DOHH2 (cell line): ENCODE measurements at regions not wholly inside any gene's neighbourhood (a gene's known extent, or its start where the extent isn't known, plus 50 kb on each side); places are given as distances from the start of the nearest gene placed in this dataset.

ENCODE experiments used
- H3F3A ChIP-seq: fragments of 200-600 bp; sonication (generic), shearing (Covaris generic); 2 replicates; pipeline ENCODE4 v1.6.0; 2016; ENCODE audit warnings: antibody characterized with exemption, mild to moderate bottlenecking; ENCODE audit not compliant: control insufficient read depth, insufficient read depth
- H3K27ac ChIP-seq: fragments of 200-600 bp; sonication (generic); 2 replicates; pipeline ENCODE4 v1.5.1; 2014; ENCODE audit warnings: low read depth, mild to moderate bottlenecking, low read length, moderate library complexity
- H3K27me3 ChIP-seq: fragments of 200-600 bp; sonication (generic); 2 replicates; pipeline ENCODE4 v1.6.1; 2014; ENCODE audit warnings: mild to moderate bottlenecking, low read length, mixed read lengths; ENCODE audit not compliant: control insufficient read depth
- H3K36me3 ChIP-seq: fragments of 200-600 bp; sonication (generic); 2 replicates; pipeline ENCODE4 v1.6.1; 2014; ENCODE audit warnings: mild to moderate bottlenecking, low read length, moderate library complexity, mixed read lengths; ENCODE audit not compliant: control insufficient read depth
- H3K4me1 ChIP-seq: fragments of 200-600 bp; sonication (generic); 2 replicates; pipeline ENCODE4 v1.6.1; 2014; ENCODE audit warnings: mild to moderate bottlenecking, low read length, mixed read lengths; ENCODE audit not compliant: control insufficient read depth
- H3K4me2 ChIP-seq: fragments of 200-600 bp; sonication (generic); 2 replicates; pipeline ENCODE4 v1.6.0; 2014; ENCODE audit warnings: mild to moderate bottlenecking, low read length, moderate library complexity
- H3K4me3 ChIP-seq: fragments of 200-600 bp; sonication (generic); 2 replicates; pipeline ENCODE4 v1.5.1; 2014; ENCODE audit warnings: mild to moderate bottlenecking, low read length, mixed read lengths
- H3K79me2 ChIP-seq: fragments of 200-600 bp; sonication (generic); 2 replicates; pipeline ENCODE4 v1.6.1; 2014; ENCODE audit warnings: mild to moderate bottlenecking, low read length, mixed read lengths; ENCODE audit not compliant: control insufficient read depth
- H3K9me2 ChIP-seq: fragments of 200-600 bp; sonication (generic); replicated peaks from 2 replicates; pipeline ENCODE4 v1.6.1; 2014; ENCODE audit warnings: mild to moderate bottlenecking, low read length, mixed read lengths; ENCODE audit not compliant: control insufficient read depth
- H3K9me3 ChIP-seq: fragments of 200-600 bp; sonication (generic); 2 replicates; pipeline ENCODE4 v1.6.1; 2014; ENCODE audit warnings: antibody characterized with exemption, low read length, mixed read lengths; ENCODE audit not compliant: control insufficient read depth, insufficient read depth
- H4K20me1 ChIP-seq: fragments of 200-600 bp; sonication (generic); 2 replicates; pipeline ENCODE4 v1.6.0; 2014; ENCODE audit warnings: low read depth, mild to moderate bottlenecking, antibody characterized with exemption, low read length, moderate library complexity; ENCODE audit not compliant: control insufficient read depth, insufficient read depth
- CTCF ChIP-seq: fragments of 200-600 bp; sonication (generic); IDR thresholded peaks from one replicate; pipeline ENCODE4 v1.5.1; 2014; ENCODE audit warnings: antibody characterized with exemption, mild to moderate bottlenecking, low read depth, low read length; ENCODE audit not compliant: poor library complexity, severe bottlenecking
- EZH2phosphoT487 ChIP-seq: fragments of 200-600 bp; sonication (generic); IDR thresholded peaks from 2 replicates; pipeline ENCODE4 v1.6.1; 2017; ENCODE audit warnings: borderline replicate concordance, mild to moderate bottlenecking, antibody characterized with exemption, low read length, moderate library complexity, mixed read lengths

DNA sequence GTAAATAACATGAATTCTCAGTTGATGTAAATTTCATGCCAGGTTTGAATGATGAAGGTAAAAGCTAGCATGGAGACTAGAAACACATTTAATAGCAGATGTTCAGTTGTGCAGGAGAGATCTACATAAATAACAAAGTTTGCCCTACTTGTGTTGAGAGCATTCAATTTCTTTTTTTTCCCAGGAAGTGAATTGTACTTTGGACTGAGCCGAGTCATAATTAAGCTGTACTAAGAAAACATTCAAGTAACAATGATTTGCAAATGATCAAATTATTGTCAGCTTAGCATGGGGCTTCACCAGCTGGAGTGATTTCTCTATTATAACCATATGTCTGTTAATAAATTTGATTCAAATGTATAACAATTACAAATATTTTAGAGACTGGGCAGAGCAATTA, 893.5 kb upstream of the MAP3K7 start:
- Histone ChIP-seq H3K4me3 (no peak overlapping the region), H3K27me3 (no peaks in the 10 kb centered on the region), H3K4me2 (no peak overlapping the region), H4K20me1 (no peaks in the 10 kb centered on the region), H3K9me3 (no peaks in the 10 kb centered on the region), H3K36me3 (no peaks in the 10 kb centered on the region), H3K79me2 (no peaks in the 10 kb centered on the region), H3K4me1 (no peaks in the 10 kb centered on the region), H3F3A (no peaks in the 10 kb centered on the region), H3K27ac (no peak overlapping the region), H3K9me2 (no peaks in the 10 kb centered on the region)
- TF ChIP-seq CTCF: no peak
- no peak for TF ChIP-seq EZH2phosphoT487

DNA sequence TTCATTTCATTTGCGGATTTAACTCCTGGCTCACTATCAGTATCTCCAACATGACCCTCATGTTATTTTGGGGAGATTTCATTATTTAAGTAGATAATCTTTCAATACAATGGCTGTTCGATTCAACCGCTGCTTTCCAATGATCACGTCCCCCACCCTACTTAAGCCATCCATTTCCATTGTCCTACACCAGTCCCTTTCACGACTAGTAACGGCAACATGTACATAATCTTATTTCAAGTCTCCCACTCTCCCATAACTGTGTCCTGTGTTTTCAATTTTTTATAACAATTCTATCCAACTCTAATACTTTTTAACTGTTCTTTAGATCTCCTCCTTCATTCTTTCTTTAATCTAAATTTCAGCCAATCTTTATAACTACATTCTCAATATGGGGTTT, 890.8 kb upstream of the MAP3K7 start:
- no peaks in the 10 kb centered on the region for H3F3A ChIP-seq
- no peaks in the 10 kb centered on the region for H3K27me3 ChIP-seq

GRCh38 chr6:91476000-91476399, 889.1 kb upstream of the MAP3K7 start:
- H3F3A ChIP-seq: no peaks in the 10 kb centered on the region
- no peaks in the 10 kb centered on the region for H3K9me2 ChIP-seq
- H3K4me3 ChIP-seq: no peak overlapping the region
- H3K36me3 ChIP-seq: no peaks in the 10 kb centered on the region
- no peaks in the 10 kb centered on the region for H3K9me3 ChIP-seq
- no peaks in the 10 kb centered on the region for H4K20me1 ChIP-seq
- no peaks in the 10 kb centered on the region for H3K79me2 ChIP-seq
- H3K4me2 ChIP-seq: no peak overlapping the region
- H3K4me1 ChIP-seq: no peaks in the 10 kb centered on the region
- TF ChIP-seq EZH2phosphoT487: no peak
- no peak overlapping the region for H3K27ac ChIP-seq
- H3K27me3 ChIP-seq: no peaks in the 10 kb centered on the region

More for the DNA sequence above, 890.8 kb upstream of the MAP3K7 start:
- Histone ChIP-seq H3K4me3 (no peak overlapping the region), H3K4me1 (no peaks in the 10 kb centered on the region), H3K9me3 (no peaks in the 10 kb centered on the region), H3K79me2 (no peaks in the 10 kb centered on the region), H3K9me2 (no peaks in the 10 kb centered on the region), H3K4me2 (no peak overlapping the region), H4K20me1 (no peaks in the 10 kb centered on the region), H3K36me3 (no peaks in the 10 kb centered on the region), H3K27ac (no peak overlapping the region)
- TF ChIP-seq CTCF (no peak), EZH2phosphoT487 (no peak)

- Histone ChIP-seq H3K4me3 (no peak overlapping the region), H3F3A (no peaks in the 10 kb centered on the region), H3K9me2 (no peaks in the 10 kb centered on the region), H4K20me1 (no peaks in the 10 kb centered on the region), H3K4me2 (no peak overlapping the region), H3K4me1 (no peaks in the 10 kb centered on the region), H3K27ac (no peak overlapping the region), H3K27me3 (no peaks in the 10 kb centered on the region), H3K79me2 (no peaks in the 10 kb centered on the region), H3K9me3 (no peaks in the 10 kb centered on the region), H3K36me3 (no peaks in the 10 kb centered on the region)
- TF ChIP-seq EZH2phosphoT487: no peak
- no peak for TF ChIP-seq CTCF
Measured at GRCh38 chr6:91465393-91465792, 878.5 kb upstream of the MAP3K7 start.
